ENCODE measurements at regions not wholly inside any gene's neighbourhood (a gene's known extent, or its start where the extent isn't known, plus 50 kb on each side); places are given as distances from the start of the nearest gene placed in this dataset.

DNA sequence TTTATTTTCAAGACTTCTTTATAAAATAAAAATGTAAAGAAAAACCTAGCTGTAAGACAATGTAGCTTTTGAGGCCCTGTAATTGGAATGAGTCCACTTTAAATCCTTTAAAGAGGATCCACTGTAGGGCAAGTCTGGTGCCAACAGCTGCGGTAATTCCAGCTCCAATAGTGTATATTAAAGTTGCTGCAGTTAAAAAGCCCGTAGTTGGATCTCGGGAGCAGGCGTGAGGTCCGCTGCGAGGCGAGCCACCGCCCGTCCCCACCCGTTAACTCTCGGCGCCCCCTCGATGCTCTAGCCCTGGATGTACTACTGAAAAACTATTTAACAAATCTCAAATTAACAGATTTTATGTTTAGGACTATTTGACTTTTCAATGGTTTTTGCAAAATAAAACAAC lies 414.7 kb upstream of the SEMA3C start:
- TF ChIP-seq CTCF (conservative IDR thresholded peaks at IDR 0.05; ENCODE audit: low read length) (no peak), EZH2phosphoT487 (IDR thresholded peaks at IDR 0.05; ENCODE audit: borderline replicate concordance) (no peak)
